ENCODE measurements at regions not wholly inside any gene's neighbourhood (a gene's known extent, or its start where the extent isn't known, plus 50 kb on each side); places are given as distances from the start of the nearest gene placed in this dataset.
A peak's percentile ranks its signal among the peaks of the same experiment; 100 is the strongest.

DNA sequence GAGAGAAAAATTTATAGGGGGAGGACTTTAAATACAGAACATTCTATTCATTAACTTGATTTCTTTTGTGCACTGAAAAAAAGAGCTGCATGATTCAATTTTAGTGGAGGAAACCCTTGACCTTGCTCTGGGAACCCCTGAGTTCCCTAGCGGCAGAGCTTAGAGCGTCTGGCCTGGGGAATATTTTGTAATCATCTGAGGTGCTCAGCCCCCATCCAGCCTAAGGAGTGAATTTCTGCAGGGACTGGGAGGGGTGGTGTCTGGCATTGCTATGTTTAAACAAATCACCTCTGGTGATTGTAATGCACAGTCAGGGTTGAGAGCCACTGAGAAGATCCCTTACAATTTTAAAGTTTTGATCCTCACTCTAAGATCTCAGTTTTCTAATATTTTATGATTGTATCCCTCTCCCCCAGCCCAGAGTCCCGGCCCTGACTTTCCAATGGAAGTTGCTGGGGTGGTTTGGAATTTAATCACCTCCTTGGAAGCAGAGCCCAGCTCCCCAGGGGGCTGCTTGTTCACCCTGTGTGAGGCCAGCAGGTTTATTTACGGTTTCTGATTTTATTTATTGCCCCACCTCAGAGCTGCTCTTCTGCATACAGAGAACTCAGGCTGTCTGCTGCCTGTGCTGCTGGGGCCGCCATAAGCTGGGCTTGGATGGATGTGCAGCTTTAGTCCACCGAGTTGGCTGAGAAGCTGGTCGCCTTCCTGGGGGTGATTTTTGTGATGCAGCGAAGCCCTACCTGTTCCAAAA lies 263.1 kb downstream of the LRFN2 start:
- DNase-seq (ENCODE audit: insufficient read length, low spot score) (no peak), FAIRE-seq (no peak)
- no peak for TF ChIP-seq POLR2A (IDR thresholded peaks at IDR 0.05; ENCODE audit: low read depth, low read length)

DNA sequence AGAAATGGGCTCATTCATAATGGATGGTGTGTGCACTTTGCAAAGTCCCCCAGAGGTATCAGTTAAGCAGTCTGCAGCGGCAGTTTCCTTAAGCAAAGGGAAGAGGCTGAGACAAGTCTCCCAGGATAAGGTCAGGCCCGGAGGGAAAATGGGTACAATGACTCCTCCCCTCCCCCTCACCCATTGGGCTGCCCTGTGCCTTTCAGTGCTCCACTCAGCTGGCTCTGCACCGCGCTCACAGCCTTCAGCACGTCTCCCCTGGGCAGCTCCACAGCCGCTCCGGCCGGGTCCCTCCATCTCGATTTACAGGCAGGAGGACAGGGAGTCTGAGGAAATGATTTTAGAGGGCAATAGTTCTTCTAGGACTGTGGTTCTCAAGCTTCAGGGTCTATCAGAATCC lies 264.8 kb downstream of the LRFN2 start:
- TF ChIP-seq POLR2A (IDR thresholded peaks at IDR 0.05; ENCODE audit: low read depth, low read length), result no peak
- FAIRE-seq (no peak), DNase-seq (ENCODE audit: insufficient read length, low spot score) (no peak)

DNA sequence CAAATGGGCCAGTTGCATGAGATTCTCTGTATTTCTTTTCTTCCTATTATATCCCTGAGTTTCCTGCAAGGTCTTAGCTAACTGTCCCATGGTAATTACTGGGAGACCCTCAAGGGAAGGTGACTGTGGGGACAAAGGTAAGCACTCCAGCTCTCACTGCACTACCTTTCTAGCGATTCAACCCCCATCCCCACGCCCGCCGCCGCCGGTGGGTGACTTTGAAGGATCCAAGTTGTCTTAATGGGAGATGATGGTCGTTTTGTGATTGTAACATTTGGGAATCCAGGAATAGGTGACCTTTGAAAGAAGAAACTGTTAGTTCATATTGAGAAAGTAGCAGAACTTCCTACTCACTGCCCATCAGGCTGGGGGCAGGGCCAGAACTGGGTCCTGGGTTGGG lies 265.5 kb downstream of the LRFN2 start:
- no peak for FAIRE-seq
- no peak for TF ChIP-seq POLR2A (IDR thresholded peaks at IDR 0.05; ENCODE audit: low read depth, low read length)
- DNase-seq (ENCODE audit: insufficient read length, low spot score), result no peak

DNA sequence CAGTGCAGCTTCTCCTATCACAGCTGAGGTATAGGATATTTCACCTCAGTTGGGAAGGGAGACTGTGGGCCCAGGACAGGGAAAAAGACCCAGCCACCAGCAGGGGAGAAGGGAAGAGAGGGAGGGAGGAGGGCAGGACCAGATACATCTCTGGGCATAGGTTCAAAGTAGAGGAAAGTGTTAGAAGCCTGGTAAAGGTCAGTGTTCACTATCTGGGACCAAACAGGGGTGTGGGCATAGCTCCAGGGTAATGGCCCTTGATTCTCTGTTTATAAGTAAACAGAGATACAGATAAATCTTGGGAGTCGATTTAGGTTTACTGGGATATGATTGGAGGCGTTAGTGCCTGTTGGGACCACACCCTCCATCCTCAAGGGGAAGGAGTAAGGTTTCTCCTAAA lies 266.2 kb downstream of the LRFN2 start:
- TF ChIP-seq POLR2A (IDR thresholded peaks at IDR 0.05; ENCODE audit: low read depth, low read length), result no peak
- DNase-seq (ENCODE audit: insufficient read length, low spot score), result no peak
- no peak for FAIRE-seq

DNA sequence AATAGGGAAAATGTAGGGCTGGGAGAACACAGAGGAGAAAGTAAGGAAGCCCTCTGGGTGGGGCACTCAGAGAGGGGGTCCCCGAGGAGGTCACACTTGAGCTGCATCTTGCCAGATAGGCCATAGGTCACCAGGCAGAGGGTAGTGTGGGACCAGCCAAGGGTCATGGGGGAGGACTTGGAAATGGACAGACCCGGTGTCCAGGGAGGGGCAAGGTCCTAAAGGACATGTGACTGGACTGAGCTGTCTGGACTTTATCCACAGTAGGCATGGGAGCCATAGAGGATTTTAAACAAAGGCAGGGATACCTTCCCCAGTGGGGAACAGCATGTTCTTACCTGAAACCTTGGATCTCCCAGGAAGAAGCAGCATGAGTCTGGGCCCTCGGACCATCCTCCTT lies 266.7 kb downstream of the LRFN2 start:
- DNase-seq (ENCODE audit: insufficient read length, low spot score), result no peak
- FAIRE-seq, result no peak
- no peak for TF ChIP-seq POLR2A (IDR thresholded peaks at IDR 0.05; ENCODE audit: low read depth, low read length)

DNA sequence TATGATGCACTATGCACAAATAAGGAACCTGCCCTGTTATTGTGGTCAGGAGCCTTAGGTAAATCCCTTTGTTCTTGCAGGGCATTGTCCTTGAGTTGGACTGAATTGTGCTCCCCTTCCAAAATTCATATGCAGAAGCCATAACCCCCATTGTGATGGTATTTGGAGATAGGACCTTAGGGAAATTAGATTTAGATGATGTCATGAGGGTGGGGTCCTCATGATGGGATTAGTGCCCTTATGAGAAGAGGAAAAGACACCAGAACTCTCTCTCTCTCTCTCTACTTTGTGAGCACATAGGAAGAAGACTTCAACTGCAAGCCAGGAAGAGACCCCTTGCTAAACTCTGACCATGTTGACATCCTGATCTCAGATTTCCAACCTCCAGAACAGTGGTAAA lies 268.0 kb downstream of the LRFN2 start:
- no peak for TF ChIP-seq POLR2A (IDR thresholded peaks at IDR 0.05; ENCODE audit: low read depth, low read length)
- FAIRE-seq (no peak), DNase-seq (ENCODE audit: insufficient read length, low spot score) (no peak)

DNA sequence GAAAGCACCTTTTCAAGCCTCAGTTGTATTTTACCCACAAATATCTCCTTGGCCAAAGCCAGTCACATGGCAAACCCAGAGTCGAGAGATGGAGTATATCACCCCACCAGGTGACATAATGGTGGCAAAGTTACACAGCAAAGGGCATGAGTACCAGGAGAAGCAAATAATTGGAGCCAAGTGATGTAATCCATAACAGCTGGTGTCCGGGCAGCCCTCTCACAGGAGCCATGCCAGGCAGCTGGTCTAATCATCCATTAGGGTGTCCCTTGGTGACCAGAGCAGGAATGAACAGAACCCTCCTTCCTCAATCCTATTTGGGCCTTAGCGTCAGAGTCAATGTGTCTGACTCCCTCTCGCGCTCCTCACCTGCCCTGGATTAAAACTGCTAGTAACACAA lies 272.1 kb downstream of the LRFN2 start:
- DNase-seq (ENCODE audit: insufficient read length, low spot score), result no peak
- TF ChIP-seq POLR2A (IDR thresholded peaks at IDR 0.05; ENCODE audit: low read depth, low read length), result no peak
- FAIRE-seq, result no peak

DNA sequence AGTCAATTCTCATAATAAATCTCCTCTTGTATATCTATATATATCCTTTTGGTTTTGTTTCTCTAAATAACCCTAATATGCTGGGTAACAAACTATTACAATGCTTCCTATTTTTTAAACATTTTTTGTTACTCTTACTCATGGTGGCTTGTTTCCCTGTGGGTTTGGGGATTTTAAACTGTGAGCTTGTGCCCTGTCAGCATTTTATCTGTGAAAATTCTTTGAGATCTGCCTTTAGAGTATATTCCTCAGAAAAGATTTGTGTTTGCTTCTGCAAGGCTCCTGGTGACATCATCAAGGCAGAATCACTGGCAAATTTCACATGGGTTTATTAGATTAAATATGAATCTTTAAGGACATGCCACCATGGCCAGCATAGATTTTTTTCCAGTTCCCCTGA lies 273.6 kb downstream of the LRFN2 start:
- DNase-seq (ENCODE audit: insufficient read length, low spot score) (no peak), FAIRE-seq (no peak)
- no peak for TF ChIP-seq POLR2A (IDR thresholded peaks at IDR 0.05; ENCODE audit: low read depth, low read length)

DNA sequence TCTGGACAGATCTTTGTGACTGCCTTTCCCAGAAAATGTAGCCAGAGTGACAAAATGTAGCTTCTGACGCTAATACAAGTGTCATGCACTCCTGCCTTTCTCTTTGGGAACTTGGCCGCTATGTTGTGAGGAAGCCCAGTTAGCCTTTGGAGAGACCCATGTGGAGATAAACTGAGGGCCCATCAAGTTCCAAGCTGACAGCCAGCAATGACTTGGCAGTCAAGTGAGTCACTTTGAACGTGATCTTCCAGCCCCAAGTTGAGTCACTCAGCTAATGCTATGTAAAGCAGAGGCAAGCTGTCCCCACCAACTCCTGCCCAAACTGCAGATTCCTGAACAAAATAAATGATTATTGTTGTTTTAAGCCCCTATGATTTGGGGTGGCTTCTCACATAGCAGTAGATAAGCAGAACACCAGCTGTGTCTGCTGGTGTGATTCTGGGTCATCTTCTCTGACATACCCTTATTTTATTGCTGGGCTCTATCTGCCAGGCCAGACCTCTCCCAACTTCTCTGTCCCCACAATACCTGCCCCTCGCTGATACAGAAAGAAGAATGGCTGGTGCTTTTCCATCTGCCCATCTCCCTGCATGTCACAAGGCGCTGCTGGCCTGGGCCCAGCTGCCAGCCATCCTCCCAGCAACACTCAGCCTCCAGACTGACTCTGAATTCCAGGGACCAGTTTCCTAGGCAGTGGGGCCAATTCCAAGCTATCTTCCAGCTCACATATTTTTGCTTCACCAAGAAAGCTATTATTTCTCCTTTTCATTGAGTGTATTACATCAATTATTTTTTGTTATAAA lies 274.8 kb downstream of the LRFN2 start:
- DNase-seq (ENCODE audit: insufficient read length, low spot score) (no peak), FAIRE-seq (no peak)
- TF ChIP-seq POLR2A (IDR thresholded peaks at IDR 0.05; ENCODE audit: low read depth, low read length), result no peak

DNA sequence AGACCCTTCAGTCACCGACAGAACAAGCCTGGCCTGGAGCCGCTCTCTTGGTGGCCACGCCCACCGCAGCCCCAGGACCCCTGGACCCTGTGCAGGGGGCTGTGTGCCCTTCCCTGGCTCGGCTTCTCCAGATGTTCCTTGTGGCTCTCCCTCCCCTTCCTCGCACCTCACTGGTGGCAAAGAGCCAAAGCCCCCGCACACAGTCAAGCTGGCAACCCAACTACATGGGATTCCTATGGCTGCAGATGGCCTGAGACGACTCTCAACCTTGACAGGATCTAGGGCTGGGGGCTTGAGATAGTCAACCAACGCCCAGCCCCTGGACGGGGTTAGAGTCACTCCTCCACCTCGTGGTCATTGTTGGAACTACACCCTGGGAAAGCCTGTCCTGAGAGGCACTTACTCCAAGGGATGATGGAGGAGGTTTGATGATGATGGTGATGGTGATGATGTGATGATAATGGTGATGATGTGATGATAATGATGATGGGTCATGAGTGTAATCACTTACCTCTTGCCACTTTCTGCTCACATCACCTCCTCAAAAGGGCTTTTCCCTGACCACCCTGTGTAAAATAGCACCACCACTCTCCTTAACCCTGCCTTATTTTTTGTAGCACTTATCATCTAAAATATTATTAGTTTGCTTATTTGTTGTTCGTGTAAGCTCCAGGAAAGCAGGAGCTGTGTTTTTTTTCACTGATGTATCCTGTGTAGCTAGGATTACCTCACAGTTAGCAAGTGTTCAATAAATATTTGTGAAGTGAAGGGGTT lies 278.4 kb downstream of the LRFN2 start:
- FAIRE-seq (no peak), DNase-seq (ENCODE audit: insufficient read length, low spot score) (peak; percentile 38)
- no peak for TF ChIP-seq POLR2A (IDR thresholded peaks at IDR 0.05; ENCODE audit: low read depth, low read length)

DNA sequence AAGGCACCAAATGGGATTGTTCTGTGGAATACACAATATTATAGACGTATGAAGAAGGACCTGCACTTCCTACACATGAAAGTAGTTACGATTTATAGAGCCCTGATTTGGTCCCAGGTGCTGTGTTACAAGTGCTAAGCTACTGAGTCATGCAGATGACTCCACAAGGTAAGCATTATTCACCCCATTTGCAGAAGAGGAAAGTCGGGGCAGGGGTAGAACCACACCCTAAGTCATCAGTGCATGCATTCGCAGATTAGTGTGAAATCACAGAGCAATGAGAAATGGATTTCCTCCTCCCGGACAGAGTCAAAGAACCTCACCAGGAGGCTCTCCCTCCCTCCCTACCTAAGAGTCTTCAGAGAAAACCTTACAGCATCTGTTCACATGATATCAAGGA lies 279.5 kb downstream of the LRFN2 start:
- DNase-seq (ENCODE audit: insufficient read length, low spot score), result no peak
- FAIRE-seq, result no peak
- TF ChIP-seq POLR2A (IDR thresholded peaks at IDR 0.05; ENCODE audit: low read depth, low read length), result no peak

DNA sequence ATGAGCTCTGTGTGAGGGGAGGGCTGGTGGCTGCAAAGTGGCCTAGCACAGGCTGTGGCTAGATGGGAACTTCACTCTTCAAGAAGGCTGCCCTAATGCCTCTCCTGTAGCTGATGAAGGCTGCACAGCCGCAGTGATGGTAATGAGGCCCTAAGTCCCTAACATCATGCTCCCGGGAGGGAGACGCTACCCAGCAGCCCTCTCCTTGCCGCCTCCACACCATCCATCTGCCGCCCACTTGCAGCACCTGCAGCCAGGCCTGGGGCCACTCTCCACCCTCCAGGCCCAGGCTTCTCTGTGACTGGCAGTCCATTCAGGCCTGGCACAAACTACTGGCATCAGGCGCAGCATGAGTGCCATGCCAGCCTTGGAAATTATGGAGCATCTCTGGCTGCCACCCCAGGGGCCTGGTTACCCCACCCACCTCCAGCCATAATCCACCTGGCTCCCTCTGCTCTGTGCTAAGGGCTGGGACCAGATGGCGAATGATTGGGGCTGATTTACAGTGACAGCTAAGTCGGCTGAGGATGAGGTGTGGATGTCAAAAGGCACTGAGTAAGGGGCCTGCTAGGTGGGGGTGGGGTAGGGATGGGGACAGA lies 284.2 kb downstream of the LRFN2 start:
- DNase-seq (ENCODE audit: insufficient read length, low spot score) (no peak), FAIRE-seq (no peak)
- TF ChIP-seq POLR2A (IDR thresholded peaks at IDR 0.05; ENCODE audit: low read depth, low read length), result no peak

DNA sequence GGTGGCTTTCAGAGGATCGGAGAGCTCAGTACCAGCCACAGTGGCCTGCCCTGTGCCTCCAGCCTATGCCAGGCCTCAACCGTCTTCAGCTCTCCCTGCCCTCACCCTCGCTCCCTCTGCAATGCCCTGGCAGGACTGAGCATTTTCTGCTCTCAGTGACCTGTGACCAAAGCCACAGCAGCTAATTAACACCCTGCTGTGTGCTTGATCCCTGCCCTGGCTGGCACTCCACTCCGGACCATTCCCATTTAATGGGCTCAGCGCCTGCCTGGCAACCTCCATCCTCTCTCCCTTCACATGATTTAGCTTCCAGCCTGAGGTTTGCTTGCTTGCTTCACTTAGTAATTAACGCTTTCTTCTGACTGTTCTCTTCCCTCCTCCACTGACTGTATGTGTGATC lies 287.5 kb downstream of the LRFN2 start:
- TF ChIP-seq POLR2A (IDR thresholded peaks at IDR 0.05; ENCODE audit: low read depth, low read length), result no peak
- DNase-seq (ENCODE audit: insufficient read length, low spot score) (no peak), FAIRE-seq (no peak)

DNA sequence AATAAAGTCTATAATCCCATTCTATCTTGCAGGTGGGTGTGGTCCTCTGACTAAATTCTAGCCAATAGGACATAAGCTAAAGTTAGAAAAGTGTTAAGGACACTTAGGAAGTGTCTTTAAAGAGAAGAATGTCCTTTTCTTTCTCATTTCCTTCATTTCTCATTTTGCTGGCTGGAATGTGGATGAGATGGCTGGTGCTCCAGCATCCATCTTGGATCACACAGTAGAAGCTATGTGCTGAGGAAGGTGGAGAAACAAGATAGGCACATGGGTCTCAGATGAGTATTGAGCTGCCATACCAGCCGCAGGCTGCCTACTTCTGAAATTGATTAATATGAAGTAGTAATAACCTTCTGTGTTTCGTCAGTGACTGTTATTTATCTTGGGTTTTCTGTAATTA lies 289.0 kb downstream of the LRFN2 start:
- TF ChIP-seq POLR2A (IDR thresholded peaks at IDR 0.05; ENCODE audit: low read depth, low read length), result no peak
- FAIRE-seq, result no peak
- DNase-seq (ENCODE audit: insufficient read length, low spot score), result no peak
